ENCODE measurements at regions not wholly inside any gene's neighbourhood (a gene's known extent, or its start where the extent isn't known, plus 50 kb on each side); places are given as distances from the start of the nearest gene placed in this dataset.

DNA sequence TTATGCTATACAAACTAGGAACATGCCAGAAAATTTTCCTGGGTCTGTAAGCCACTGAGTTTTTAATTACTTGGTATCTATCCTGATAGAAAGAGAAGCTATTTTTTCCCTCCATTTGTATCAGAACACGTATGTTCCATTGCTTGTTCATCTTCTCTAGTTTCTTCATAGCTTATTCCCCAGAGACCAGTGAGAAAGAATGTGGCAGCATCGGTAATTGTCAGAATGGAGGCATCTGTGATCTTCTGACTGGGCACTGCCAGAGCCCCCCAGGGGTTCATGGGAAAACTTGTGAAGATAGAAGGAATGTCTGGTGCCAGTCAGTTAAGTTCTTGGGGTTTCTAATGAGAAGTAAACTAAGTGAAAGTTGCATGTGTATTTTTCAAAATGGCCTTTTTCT, 720.2 kb upstream of the GOLIM4 start:
- no peak overlapping the region for H3K23ac ChIP-seq (ENCODE audit: low read depth, low read length)
- no peak overlapping the region for H2BK120ac ChIP-seq (ENCODE audit: low read depth, low read length)
- no peaks in the 10 kb centered on the region for H3K36me3 ChIP-seq (ENCODE audit: control insufficient read depth, insufficient read depth, low read length)
- H2AFZ ChIP-seq (replicated peaks; ENCODE audit: low read length, poor library complexity): no peak overlapping the region
- no peaks in the 10 kb centered on the region for H3K9me3 ChIP-seq (ENCODE audit: control insufficient read depth, insufficient read depth, low read length)
- H2AK5ac ChIP-seq (ENCODE audit: low read depth, low read length): no peak overlapping the region
- no peak overlapping the region for H3K56ac ChIP-seq (ENCODE audit: extremely low read depth, insufficient read depth, low read length)
- no peaks in the 10 kb centered on the region for H3K9me1 ChIP-seq (ENCODE audit: insufficient read depth, low read length)
- intact Hi-C loops (cut with micrococcal nuclease): no loop called here
- no CpG with 5 or more reads among the region's 2 CpGs for WGBS, 2 experiments (ENCODE audit: extremely low coverage in 2 of 2, insufficient read length in 1 of 2)
- no peak overlapping the region for H3K27ac ChIP-seq (ENCODE audit: insufficient read depth, low read length)
- H2AK9ac ChIP-seq (replicated peaks; ENCODE audit: low read depth, low read length, poor library complexity): no peak overlapping the region
- H3K79me1 ChIP-seq (ENCODE audit: low read depth in 1 of 2, low read length in 2 of 2): no peaks in the 10 kb centered on the region
- DNase-seq (no peak), ATAC-seq (ENCODE audit: low read depth) (no peak)
- H3K18ac ChIP-seq (ENCODE audit: low read depth, low read length): no peak overlapping the region
- ChIA-PET POLR2A (ENCODE audit: unreplicated experiment) (interaction anchor here (0.6 kb wide), 1 partner anchor 702 kb away, joined by 3 read pairs; no protein-coding TSS in a partner anchor), CTCF (interaction anchor here (0.9 kb wide), 1 partner anchor 31 kb away, joined by 3 read pairs; no protein-coding TSS in a partner anchor)
- H2BK15ac ChIP-seq (ENCODE audit: low read depth, low read length): no peak overlapping the region
- BruUV-seq (replicated peaks): no TSS peak
- H3K4ac ChIP-seq (ENCODE audit: low read depth, low read length): no peak overlapping the region
- H3K27me3 ChIP-seq (ENCODE audit: control insufficient read depth, insufficient read depth, low read length): no peaks in the 10 kb centered on the region
- no peak overlapping the region for H3K9ac ChIP-seq (ENCODE audit: low read depth, low read length)
- no peaks in the 10 kb centered on the region for H4K20me1 ChIP-seq (ENCODE audit: insufficient read depth, low read length)
- H4K8ac ChIP-seq (ENCODE audit: low read depth in 2 of 2, low read length in 2 of 2): no peak overlapping the region
- in situ Hi-C loops (cut with MboI; ENCODE audit: low sequenced_read_pairs): no loop called here
- no peak overlapping the region for H3K4me3 ChIP-seq (ENCODE audit: insufficient read depth, low read depth, low read length)
- H4K5ac ChIP-seq (ENCODE audit: low read depth, low read length): no peak overlapping the region
- no peak overlapping the region for H4K91ac ChIP-seq (ENCODE audit: insufficient read depth, low read depth, low read length)
- no peak overlapping the region for H3K14ac ChIP-seq (replicated peaks; ENCODE audit: low read depth, low read length)
- no peak overlapping the region for H2BK5ac ChIP-seq (ENCODE audit: low read depth, low read length, poor library complexity, severe bottlenecking)
- no peak for TF ChIP-seq MXI1 (IDR thresholded peaks at IDR 0.05; ENCODE audit: borderline replicate concordance, low read depth, low read length)
- TF ChIP-seq SMC3 (IDR thresholded peaks at IDR 0.05; ENCODE audit: low read depth, low read length): no peak
- no peak overlapping the region for H2BK20ac ChIP-seq (ENCODE audit: low read depth, low read length)
- dilution Hi-C loops (cut with HindIII; ENCODE audit: low sequenced_read_pairs, unreplicated experiment): no loop called here
- H3K4me1 ChIP-seq (ENCODE audit: control insufficient read depth, insufficient read depth, low read length): no peaks in the 10 kb centered on the region
- H3K4me2 ChIP-seq (ENCODE audit: low read depth, low read length): no peak overlapping the region
